Uterus (tissue), 2 donors: ENCODE measurements at regions not wholly inside any gene's neighbourhood (a gene's known extent, or its start where the extent isn't known, plus 50 kb on each side); places are given as distances from the start of the nearest gene placed in this dataset.

Experiments
- POLR2A ChIP-seq, 2 donors: fragments of 450-650 bp; IDR thresholded peaks; one replicate each; pipeline ENCODE4 v1.6.1; 2016; ENCODE audit warnings: antibody characterized with exemption in 2 of 2, mild to moderate bottlenecking in 1 of 2, moderate library complexity in 1 of 2
- TF ChIP-seq, protein P1 (sequence below), 4 experiments: fragments of 200-600 bp in 2 of 4; fragments of 450-650 bp in 2 of 4; sonication (generic) in 2 of 4; IDR thresholded peaks; one replicate each; pipeline ENCODE4 v1.5.1; 2016 to 2019; ENCODE audit warnings: antibody characterized with exemption in 4 of 4, mild to moderate bottlenecking in 2 of 4, moderate library complexity in 1 of 4

DNA sequence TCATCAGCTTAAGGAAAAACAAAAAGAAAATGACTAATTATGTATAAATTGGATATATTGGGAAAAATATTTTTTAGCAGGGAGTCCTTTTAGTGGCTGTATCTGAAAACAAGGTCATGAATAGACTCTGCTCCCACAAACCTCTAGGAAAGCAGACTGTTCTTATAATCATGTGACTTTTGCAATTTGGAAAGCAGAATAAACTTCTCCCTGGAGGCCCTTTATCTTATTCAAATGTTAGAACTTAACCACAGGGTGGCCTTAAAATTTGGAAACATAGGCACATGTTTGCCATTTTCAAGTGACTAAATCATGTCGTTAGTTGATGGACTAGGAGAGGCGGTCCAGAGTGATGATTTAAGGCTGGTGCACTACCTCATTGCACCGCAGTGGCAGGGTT lies 196.6 kb upstream of the KRR1 start:
- TF ChIP-seq, protein P1, sequence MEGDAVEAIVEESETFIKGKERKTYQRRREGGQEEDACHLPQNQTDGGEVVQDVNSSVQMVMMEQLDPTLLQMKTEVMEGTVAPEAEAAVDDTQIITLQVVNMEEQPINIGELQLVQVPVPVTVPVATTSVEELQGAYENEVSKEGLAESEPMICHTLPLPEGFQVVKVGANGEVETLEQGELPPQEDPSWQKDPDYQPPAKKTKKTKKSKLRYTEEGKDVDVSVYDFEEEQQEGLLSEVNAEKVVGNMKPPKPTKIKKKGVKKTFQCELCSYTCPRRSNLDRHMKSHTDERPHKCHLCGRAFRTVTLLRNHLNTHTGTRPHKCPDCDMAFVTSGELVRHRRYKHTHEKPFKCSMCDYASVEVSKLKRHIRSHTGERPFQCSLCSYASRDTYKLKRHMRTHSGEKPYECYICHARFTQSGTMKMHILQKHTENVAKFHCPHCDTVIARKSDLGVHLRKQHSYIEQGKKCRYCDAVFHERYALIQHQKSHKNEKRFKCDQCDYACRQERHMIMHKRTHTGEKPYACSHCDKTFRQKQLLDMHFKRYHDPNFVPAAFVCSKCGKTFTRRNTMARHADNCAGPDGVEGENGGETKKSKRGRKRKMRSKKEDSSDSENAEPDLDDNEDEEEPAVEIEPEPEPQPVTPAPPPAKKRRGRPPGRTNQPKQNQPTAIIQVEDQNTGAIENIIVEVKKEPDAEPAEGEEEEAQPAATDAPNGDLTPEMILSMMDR (IDR thresholded peaks at IDR 0.05) = no peak
- TF ChIP-seq POLR2A (IDR thresholded peaks at IDR 0.05) = no peak
